HFF-Myc (cell line): ENCODE measurements at regions not wholly inside any gene's neighbourhood (a gene's known extent, or its start where the extent isn't known, plus 50 kb on each side); places are given as distances from the start of the nearest gene placed in this dataset.

Source experiments
- DNase-seq: peaks from one replicate; pipeline ENCODE4 v3.0.0-alpha.2; 2011; ENCODE audit warnings: low read depth; ENCODE audit errors: extremely low read depth
- H3K4me3 ChIP-seq: replicated peaks from 2 replicates; pipeline ENCODE4 v1.5.1; 2011; ENCODE audit warnings: low read depth, mild to moderate bottlenecking, control low read depth, low read length
- CTCF ChIP-seq: IDR thresholded peaks from 2 replicates; pipeline ENCODE4 v1.5.1; 2012; ENCODE audit warnings: mild to moderate bottlenecking, low read depth, low read length, control low read depth; ENCODE audit errors: missing control alignments

DNA sequence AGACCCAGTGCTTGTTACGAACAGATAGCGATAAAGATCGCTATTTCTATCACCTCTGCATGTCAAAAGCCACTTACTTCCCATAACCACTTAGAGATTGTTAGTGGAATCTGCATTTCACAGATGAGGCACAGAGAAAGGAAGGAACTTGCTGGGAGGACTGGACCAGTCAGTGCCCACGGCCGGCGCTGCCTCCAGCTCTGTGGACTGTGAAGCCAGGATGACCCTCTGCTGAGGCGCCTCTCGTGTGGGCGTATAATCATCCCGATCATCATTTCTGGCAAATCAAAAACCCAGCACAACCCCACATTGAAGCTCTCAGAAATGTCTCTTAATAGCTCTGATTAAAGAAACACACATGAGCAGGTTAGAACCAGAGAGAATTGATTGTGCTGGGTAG, 61.5 kb upstream of the ADRA2C start:
- DNase-seq, result no peak
- no peak for TF ChIP-seq CTCF
- H3K4me3 ChIP-seq, result no peak overlapping the region

DNA sequence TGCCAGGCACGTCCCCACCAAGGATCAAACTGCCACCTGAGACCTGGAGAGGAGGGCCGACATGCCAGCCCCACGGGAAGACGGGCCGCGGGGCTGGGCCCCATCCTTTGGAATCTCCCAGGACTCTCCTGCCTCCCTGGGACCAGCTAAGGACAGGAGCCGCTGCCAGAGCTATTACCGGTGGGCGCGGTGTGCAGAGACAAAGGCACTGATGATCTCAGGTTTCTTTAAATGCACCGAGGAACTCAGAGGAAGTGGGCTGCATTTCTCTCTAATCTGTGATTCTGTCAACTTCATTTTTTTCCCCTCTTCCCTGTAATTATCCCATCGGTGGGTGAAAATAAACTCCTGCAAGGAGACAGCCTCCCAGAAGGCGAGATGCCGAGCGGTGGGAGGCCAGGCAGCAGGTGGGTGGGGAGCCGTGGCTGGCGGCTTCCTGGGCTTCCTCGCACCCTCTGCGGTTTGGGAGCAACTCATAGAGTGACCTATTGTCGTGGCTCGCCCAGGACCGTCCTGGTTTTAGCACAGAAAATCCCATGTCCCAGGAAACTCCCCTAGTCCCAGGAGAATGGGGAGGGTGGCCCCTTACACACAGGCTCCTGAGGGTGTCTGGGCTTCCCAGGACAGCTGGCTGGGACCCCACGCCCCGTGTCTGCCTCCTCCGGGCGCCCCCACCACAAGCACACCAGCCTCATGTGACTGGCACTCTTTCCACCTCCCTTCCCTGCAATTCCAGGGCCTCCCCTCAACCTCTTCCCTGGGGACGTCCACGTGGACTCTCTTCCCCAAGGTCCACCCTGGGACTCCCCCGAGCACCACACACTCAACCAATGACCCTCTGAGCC, 62.3 kb upstream of the ADRA2C start:
- no peak for TF ChIP-seq CTCF
- DNase-seq, result no peak
- no peak overlapping the region for H3K4me3 ChIP-seq

DNA sequence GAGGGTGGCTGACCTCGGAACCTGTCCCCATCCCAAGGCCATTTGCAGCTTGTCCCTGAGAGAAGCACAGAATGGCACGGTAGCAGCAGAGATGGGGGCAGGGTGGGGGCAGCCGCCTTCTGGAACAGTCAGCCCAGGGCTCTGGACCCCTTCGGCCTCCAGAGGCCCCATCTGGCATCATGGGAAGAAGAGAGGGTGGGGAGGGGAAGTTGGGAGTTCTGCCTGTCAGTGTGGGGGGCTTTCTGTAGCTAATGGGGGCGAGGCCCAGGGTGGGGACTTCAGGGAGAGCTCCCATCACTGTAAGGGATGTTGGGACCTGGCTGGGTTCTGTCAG, 62.9 kb upstream of the ADRA2C start:
- no peak for TF ChIP-seq CTCF
- no peak for DNase-seq
- H3K4me3 ChIP-seq, result no peak overlapping the region

GRCh38 chr4:3702561-3703221, 63.5 kb upstream of the ADRA2C start:
- TF ChIP-seq CTCF, result no peak
- DNase-seq, result no peak

GRCh38 chr4:3701736-3702560, 64.2 kb upstream of the ADRA2C start:
- no peak for TF ChIP-seq CTCF
- H3K4me3 ChIP-seq, result no peak overlapping the region
- no peak for DNase-seq

More at GRCh38 chr4:3702561-3703221, 63.5 kb upstream of the ADRA2C start:
- no peak overlapping the region for H3K4me3 ChIP-seq

- no peak overlapping the region for H3K4me3 ChIP-seq
- TF ChIP-seq CTCF, result no peak
- DNase-seq, result no peak
Observed at GRCh38 chr4:3701271-3701734, 64.9 kb upstream of the ADRA2C start.
